Left ventricle myocardium inferior (tissue), 1 donor: ENCODE measurements at regions not wholly inside any gene's neighbourhood (a gene's known extent, or its start where the extent isn't known, plus 50 kb on each side); places are given as distances from the start of the nearest gene placed in this dataset.

Experiments used
- DNase-seq: peaks from one replicate; pipeline ENCODE4 v3.0.0-alpha.2; 2020
- H3K27ac ChIP-seq: fragments of 200-600 bp; replicated peaks from 2 replicates; pipeline ENCODE4 v1.8.0; 2021
- H3K27me3 ChIP-seq: fragments of 200-600 bp; 2 replicates; pipeline ENCODE4 v1.8.0; 2021; ENCODE audit warnings: low read depth
- H3K36me3 ChIP-seq: fragments of 200-600 bp; 2 replicates; pipeline ENCODE4 v1.8.0; 2021
- H3K4me1 ChIP-seq: fragments of 200-600 bp; 2 replicates; pipeline ENCODE4 v1.8.0; 2021
- H3K4me3 ChIP-seq: fragments of 200-600 bp; 2 replicates; pipeline ENCODE4 v1.8.0; 2021; ENCODE audit warnings: mild to moderate bottlenecking, moderate library complexity
- H3K9me3 ChIP-seq: fragments of 200-600 bp; replicated peaks from 2 replicates; pipeline ENCODE4 v1.8.0; 2021
- CTCF ChIP-seq: fragments of 200-600 bp; IDR thresholded peaks from 2 replicates; pipeline ENCODE4 v1.8.0; 2021; ENCODE audit warnings: antibody characterized with exemption, mild to moderate bottlenecking, borderline replicate concordance
- intact Hi-C: fragments of 100-400 bp; cut with micrococcal nuclease; formaldehyde crosslinking; loops from one replicate; pipeline ENCODE4 v1.11.0; 2022
- donor health status: DM: no; HTN: yes; CAD: no; lungs with severe emphysema.

DNA sequence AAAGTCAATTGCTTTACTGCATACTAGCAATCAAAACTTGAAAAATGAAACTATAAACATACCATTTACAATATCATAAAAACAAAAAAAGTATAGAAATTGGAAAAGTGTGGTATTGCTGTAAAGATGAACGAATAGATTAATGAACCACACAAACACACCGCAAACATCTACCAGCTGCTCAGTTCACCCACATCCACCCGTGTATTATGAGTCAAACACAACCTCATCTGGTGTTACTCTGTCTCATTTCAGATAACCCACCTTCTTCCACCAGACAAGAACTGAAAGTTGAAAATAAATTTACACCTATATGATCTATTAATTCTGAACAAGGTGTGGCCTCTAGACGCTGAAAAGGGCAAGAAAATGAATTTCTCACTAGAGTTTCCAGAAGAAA, 53.3 kb downstream of the BLID start:
- no peak for DNase-seq
- Histone ChIP-seq H3K27ac (no peak overlapping the region), H3K4me1 (no peaks in the 10 kb centered on the region), H3K36me3 (peaks cover 12% of the 10 kb centered on the region), H3K4me3 (no peak overlapping the region), H3K9me3 (peaks cover 37% of the 10 kb centered on the region), H3K27me3 (no peaks in the 10 kb centered on the region)
- TF ChIP-seq CTCF = no peak
- intact Hi-C loops = no loop called here

DNA sequence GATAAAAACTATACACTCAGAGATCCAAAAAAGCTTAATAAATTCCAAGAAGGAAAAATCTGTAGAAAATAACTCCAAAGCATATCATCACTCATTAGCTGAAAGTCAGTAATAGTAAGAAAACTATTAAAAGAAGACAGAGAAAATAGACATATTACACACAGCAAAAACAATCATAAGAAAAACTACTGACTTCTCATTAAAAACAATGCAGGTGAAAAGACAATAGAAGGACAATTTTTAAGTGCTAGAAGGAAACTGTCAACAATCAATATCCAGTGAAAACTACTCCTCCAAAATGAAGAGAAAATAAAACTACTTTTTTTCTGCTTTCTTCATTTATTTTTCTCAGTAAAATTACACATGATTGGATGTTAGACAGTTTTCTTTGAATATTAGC, 56.5 kb downstream of the BLID start:
- no peak for TF ChIP-seq CTCF
- H3K4me1 ChIP-seq = no peaks in the 10 kb centered on the region
- H3K9me3 ChIP-seq = peaks cover 37% of the 10 kb centered on the region

GRCh38 chr11:122050021-122050690, 65.9 kb downstream of the BLID start:
- Histone ChIP-seq H3K27ac (no peak overlapping the region), H3K36me3 (no peaks in the 10 kb centered on the region), H3K9me3 (peaks cover 10% of the 10 kb centered on the region), H3K4me1 (no peaks in the 10 kb centered on the region), H3K27me3 (no peaks in the 10 kb centered on the region), H3K4me3 (no peak overlapping the region)
- DNase-seq = no peak
- intact Hi-C loops = no loop called here
- TF ChIP-seq CTCF = no peak

More for the DNA sequence above, 56.5 kb downstream of the BLID start:
- Histone ChIP-seq H3K4me3 (no peak overlapping the region), H3K27ac (no peak overlapping the region), H3K36me3 (peaks cover 12% of the 10 kb centered on the region), H3K27me3 (no peaks in the 10 kb centered on the region)
- no peak for DNase-seq
- intact Hi-C loops = no loop called here

DNA sequence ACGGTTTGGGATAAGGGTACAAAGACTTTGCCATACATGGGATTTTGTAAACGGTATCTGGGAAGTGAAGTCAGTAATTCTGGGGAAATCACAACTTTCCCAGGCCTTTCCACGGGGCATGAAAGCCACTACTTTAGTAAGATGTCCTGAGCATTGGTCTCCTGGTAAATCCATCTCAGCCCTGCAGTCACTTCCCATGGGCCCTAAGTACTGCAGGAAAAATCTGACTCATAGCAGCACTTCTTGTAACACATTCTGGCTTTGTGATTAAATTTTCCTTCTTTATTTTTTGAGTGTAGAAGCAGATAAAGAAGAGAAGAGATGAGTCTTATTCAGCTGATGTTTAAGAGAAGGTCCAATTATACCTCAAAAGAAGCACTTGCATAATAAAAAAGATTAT, 67.6 kb downstream of the BLID start:
- Histone ChIP-seq H3K4me3 (no peak overlapping the region), H3K36me3 (no peaks in the 10 kb centered on the region), H3K9me3 (peaks cover 10% of the 10 kb centered on the region), H3K4me1 (no peaks in the 10 kb centered on the region), H3K27me3 (no peaks in the 10 kb centered on the region), H3K27ac (no peak overlapping the region)
- no peak for DNase-seq
- TF ChIP-seq CTCF = no peak
- intact Hi-C loops = no loop called here

DNA sequence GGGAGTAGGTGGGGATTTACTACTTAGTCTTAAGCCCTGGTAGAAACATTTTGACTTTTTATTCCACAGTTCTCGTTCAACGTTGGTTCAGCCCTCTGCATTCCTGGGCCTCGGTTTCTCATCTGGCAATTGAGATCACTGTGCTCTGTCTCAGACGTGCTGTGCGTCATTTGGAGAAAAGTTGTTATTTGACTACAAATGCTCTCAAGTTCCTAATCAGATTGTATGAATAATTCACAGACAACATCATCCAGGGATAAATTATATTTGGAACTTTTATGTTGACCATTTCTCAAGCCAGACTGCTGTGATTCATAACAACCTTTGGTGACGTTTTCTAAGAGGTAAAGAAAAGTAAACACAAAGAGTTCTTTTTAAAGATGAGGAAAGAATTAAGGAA, 69.2 kb downstream of the BLID start:
- Histone ChIP-seq H3K4me3 (no peak overlapping the region), H3K9me3 (peaks cover under 1% of the 10 kb centered on the region), H3K27ac (no peak overlapping the region), H3K36me3 (no peaks in the 10 kb centered on the region), H3K4me1 (no peaks in the 10 kb centered on the region), H3K27me3 (no peaks in the 10 kb centered on the region)
- DNase-seq = no peak
- intact Hi-C loops = no loop called here
- TF ChIP-seq CTCF = no peak

DNA sequence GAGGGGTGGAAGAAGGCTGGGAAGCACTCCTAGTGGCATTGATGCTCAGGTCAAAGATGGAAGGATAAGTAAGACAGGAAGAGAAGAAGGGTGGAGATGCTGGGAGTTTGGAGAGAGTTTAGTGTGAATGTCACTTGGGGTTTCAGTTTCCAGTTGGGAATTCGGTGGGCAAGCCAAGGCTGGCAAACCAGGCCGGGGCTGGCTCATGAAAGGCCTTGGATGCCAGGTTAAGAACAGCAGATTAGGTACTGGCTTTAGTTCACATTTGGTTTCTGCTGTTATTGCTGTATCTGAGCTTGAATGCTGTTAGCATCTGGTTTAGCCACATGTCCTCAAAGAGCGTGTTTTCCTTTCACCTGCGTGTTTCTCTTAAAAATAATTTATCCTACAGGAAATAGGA, 69.6 kb downstream of the BLID start:
- intact Hi-C loops = no loop called here
- H3K27ac ChIP-seq = no peak overlapping the region
- DNase-seq = no peak

More for the DNA sequence above, 69.6 kb downstream of the BLID start:
- Histone ChIP-seq H3K36me3 (no peaks in the 10 kb centered on the region), H3K4me3 (no peak overlapping the region), H3K27me3 (no peaks in the 10 kb centered on the region), H3K4me1 (no peaks in the 10 kb centered on the region), H3K9me3 (no peaks in the 10 kb centered on the region)
- TF ChIP-seq CTCF = no peak
